ENCODE measurements at regions not wholly inside any gene's neighbourhood (a gene's known extent, or its start where the extent isn't known, plus 50 kb on each side); places are given as distances from the start of the nearest gene placed in this dataset.
"Not testable (repeated sequence)": the region's sequence is repeated elsewhere in the genome, so short reads cannot be mapped to it uniquely, and the experiment has no call there.

DNA sequence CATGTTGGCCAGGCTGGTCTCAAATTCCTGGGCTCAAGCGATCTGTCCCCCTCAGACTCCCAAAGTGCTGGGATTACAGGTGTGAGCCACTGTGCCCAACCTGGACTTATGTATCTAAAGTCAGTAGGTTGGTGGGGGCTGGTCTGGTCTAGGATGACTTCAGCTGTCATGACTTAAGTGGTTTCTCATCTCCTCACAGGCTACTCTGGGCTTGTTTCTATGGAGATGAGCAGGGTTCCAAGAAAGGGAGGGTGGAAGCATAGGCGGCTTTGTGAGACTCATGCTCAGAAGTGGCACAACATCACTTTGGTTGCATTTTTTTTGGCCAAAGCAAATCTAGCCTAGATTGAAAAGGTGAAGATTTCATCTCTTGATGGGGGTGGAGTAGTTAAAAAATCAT, 115.9 kb upstream of the IVNS1ABP start:
- Histone ChIP-seq H3K27me3 (ENCODE audit: control insufficient read depth, insufficient read depth, low read length) (no peaks in the 10 kb centered on the region), H3K36me3 (replicated peaks; ENCODE audit: control insufficient read depth, insufficient read depth, low read length) (no peaks in the 10 kb centered on the region), H3K4me3 (ENCODE audit: insufficient read depth, low read depth, low read length) (no peak overlapping the region)
- no peak for DNase-seq

DNA sequence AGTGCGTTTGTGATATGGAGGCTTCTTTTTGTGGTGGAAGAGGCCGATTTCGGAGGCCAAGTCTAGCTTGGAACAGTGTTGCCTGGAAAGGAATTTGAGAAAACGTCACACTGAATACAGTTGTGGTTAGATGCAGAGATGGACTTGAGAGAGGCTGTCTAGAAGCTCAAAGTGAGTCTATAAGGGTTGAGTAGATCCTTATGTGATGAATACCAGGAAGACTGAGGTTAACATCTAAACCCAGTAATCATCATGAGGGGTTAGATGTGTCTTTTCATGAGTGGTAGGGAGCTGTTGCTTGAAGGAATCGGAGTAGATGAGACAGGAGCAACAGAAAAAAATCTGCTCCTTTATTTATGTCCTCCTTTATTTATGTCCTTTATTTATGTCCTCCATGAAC, 114.6 kb upstream of the IVNS1ABP start:
- no peak overlapping the region for H3K4me3 ChIP-seq (ENCODE audit: insufficient read depth, low read depth, low read length)

GRCh38 chr1:185429668-185430067, 112.6 kb upstream of the IVNS1ABP start:
- not testable (repeated sequence) for DNase-seq; H3K4me3 ChIP-seq (ENCODE audit: insufficient read depth, low read depth, low read length); H3K27me3 ChIP-seq (ENCODE audit: control insufficient read depth, insufficient read depth, low read length); H3K36me3 ChIP-seq (replicated peaks; ENCODE audit: control insufficient read depth, insufficient read depth, low read length)

More for the DNA sequence above, 114.6 kb upstream of the IVNS1ABP start:
- H3K27me3 ChIP-seq (ENCODE audit: control insufficient read depth, insufficient read depth, low read length) = no peaks in the 10 kb centered on the region
- DNase-seq = no peak
- no peaks in the 10 kb centered on the region for H3K36me3 ChIP-seq (replicated peaks; ENCODE audit: control insufficient read depth, insufficient read depth, low read length)

- H3K4me3 ChIP-seq (ENCODE audit: insufficient read depth, low read depth, low read length) = no peak overlapping the region
- no peaks in the 10 kb centered on the region for H3K27me3 ChIP-seq (ENCODE audit: control insufficient read depth, insufficient read depth, low read length)
- H3K36me3 ChIP-seq (replicated peaks; ENCODE audit: control insufficient read depth, insufficient read depth, low read length) = no peaks in the 10 kb centered on the region
- DNase-seq = no peak
These were observed 110.7 kb upstream of the IVNS1ABP start for GRCh38 chr1:185427776-185428175.

DNA sequence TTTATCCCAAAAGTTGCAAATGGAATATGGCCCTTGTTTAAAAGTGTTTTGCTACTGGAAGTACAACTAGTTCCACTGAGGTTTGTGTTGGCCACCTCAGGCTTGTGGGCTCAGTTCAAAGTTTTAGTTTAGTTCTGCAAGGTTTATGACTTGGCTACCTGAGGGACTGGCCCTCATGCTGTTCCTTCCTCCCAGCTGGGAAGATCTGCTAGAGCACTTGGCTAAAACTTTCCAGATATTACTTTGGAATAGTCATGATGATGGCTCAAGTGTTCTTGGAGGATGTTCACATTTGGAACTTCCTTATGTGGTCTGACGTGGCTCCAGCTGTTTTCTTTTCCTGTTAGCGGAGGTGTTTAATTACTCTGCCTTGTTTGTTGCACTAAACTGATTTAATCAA, 110.2 kb upstream of the IVNS1ABP start:
- no peaks in the 10 kb centered on the region for H3K36me3 ChIP-seq (replicated peaks; ENCODE audit: control insufficient read depth, insufficient read depth, low read length)
- no peak for DNase-seq
- H3K4me3 ChIP-seq (ENCODE audit: insufficient read depth, low read depth, low read length) = no peak overlapping the region
- no peaks in the 10 kb centered on the region for H3K27me3 ChIP-seq (ENCODE audit: control insufficient read depth, insufficient read depth, low read length)

DNA sequence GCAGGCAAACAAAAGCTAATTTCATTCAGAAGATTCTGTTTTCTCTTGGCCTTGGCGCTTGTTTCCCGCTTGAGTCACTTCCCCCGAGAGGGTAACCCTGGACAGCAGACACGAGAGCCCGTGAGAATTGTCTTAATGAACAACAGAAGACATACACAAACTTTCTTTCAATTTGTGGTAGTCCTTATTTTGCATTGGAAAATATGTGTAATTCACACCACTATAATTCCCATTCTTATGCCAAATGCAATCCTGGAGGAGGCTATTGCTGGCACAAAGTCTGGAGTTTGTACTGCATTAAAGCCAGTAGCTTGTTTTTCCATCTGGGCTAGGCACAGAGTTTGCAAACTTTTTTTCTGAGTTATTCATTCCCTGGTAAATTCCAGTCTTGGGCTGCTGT, 109.8 kb upstream of the IVNS1ABP start:
- no peaks in the 10 kb centered on the region for H3K36me3 ChIP-seq (replicated peaks; ENCODE audit: control insufficient read depth, insufficient read depth, low read length)
- DNase-seq = no peak
- no peak overlapping the region for H3K4me3 ChIP-seq (ENCODE audit: insufficient read depth, low read depth, low read length)
- H3K27me3 ChIP-seq (ENCODE audit: control insufficient read depth, insufficient read depth, low read length) = no peaks in the 10 kb centered on the region

DNA sequence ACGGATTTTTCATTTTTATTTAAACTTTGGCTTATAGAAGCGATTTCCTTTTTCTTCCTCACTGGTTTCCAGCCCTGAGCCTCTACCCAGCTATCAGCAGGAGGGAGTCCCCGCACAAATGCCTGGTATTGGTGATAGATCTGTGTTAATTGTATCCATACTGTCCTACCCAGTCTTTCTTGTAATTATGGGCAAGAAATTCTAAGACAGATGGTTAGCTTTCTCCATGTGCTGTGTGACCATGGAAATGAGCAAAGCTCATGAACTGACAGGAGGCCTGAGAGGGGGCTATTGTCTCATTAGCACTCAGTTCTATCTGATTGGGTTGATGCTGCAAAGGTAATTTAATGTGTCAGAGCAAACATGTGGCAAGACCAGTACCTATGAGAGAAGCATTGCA, 108.1 kb upstream of the IVNS1ABP start:
- Histone ChIP-seq H3K36me3 (replicated peaks; ENCODE audit: control insufficient read depth, insufficient read depth, low read length) (no peaks in the 10 kb centered on the region), H3K27me3 (ENCODE audit: control insufficient read depth, insufficient read depth, low read length) (no peaks in the 10 kb centered on the region), H3K4me3 (ENCODE audit: insufficient read depth, low read depth, low read length) (no peak overlapping the region)
- no peak for DNase-seq

GRCh38 chr1:185421485-185422107, 104.6 kb upstream of the IVNS1ABP start:
- DNase-seq = no peak
- H3K36me3 ChIP-seq (replicated peaks; ENCODE audit: control insufficient read depth, insufficient read depth, low read length) = no peaks in the 10 kb centered on the region
- H3K4me3 ChIP-seq (ENCODE audit: insufficient read depth, low read depth, low read length) = no peak overlapping the region
- no peaks in the 10 kb centered on the region for H3K27me3 ChIP-seq (ENCODE audit: control insufficient read depth, insufficient read depth, low read length)

DNA sequence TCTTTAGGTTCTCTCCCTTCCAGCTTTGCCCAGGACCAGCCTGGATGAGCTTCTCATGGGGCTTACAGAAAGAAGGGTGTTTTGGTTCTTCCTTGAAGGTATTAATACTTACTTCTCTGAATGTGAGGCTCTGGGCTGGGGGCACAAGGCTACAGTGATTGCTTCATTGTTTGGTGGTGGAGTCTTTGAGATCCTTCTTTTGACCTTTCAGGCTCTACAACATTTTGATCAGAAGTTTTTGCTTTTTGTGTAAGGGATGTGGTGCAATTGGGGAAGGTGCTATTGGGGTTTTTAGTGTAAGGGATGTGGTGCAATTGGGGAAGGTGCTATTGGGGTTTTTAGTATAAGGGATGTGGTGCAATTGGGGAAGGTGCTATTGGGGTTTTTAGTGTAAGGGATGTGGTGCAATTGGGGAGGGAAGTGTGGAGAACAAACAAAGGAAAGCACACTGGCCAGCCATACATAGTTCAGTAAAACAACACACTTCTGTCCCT, 103.6 kb upstream of the IVNS1ABP start:
- Histone ChIP-seq H3K36me3 (replicated peaks; ENCODE audit: control insufficient read depth, insufficient read depth, low read length) (no peaks in the 10 kb centered on the region), H3K27me3 (ENCODE audit: control insufficient read depth, insufficient read depth, low read length) (no peaks in the 10 kb centered on the region), H3K4me3 (ENCODE audit: insufficient read depth, low read depth, low read length) (no peak overlapping the region)
- DNase-seq = no peak

- Histone ChIP-seq H3K27me3 (ENCODE audit: control insufficient read depth, insufficient read depth, low read length) (no peaks in the 10 kb centered on the region), H3K36me3 (replicated peaks; ENCODE audit: control insufficient read depth, insufficient read depth, low read length) (no peaks in the 10 kb centered on the region), H3K4me3 (ENCODE audit: insufficient read depth, low read depth, low read length) (no peak overlapping the region)
- no peak for DNase-seq
These were observed 102.7 kb upstream of the IVNS1ABP start for GRCh38 chr1:185419718-185420117.

- no peak overlapping the region for H3K4me3 ChIP-seq (ENCODE audit: insufficient read depth, low read depth, low read length)
- no peak for DNase-seq
- no peaks in the 10 kb centered on the region for H3K36me3 ChIP-seq (replicated peaks; ENCODE audit: control insufficient read depth, insufficient read depth, low read length)
These were observed 101.4 kb upstream of the IVNS1ABP start for GRCh38 chr1:185418472-185418871.

DNA sequence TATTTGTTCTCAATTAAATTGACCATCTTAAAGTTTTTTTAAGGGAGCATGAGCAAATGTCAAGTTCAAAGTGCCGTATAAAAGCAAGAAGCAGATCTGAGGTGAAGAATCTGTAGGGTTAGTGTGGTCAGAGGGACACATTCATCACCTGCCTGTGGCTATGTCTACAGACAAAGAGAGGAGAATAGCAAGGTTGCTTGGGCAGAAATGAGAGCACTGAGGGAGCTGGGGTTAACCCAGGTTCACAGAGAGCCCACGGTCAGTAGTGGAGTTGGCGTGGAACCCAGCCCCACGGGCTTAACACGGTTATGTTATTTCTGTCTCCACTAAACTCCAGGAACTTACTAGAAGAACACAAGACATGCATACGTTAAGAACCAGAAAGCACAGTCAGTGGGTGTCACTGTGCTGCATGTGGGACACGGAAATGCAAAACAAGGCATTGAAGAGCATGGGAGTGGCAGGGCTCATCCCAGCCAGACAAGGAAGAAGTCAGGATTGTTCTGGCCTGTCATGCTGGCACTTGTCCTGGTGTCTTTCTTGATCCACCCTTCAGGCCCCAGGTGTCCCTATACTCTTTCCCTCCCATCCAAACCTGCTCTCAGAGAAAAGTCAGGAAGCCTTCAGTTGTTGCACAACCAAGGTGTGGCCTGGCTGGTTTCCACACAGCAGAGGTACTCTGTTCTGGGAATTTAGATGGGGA, 95.5 kb upstream of the IVNS1ABP start:
- DNase-seq = no peak
- H3K27me3 ChIP-seq (ENCODE audit: control insufficient read depth, insufficient read depth, low read length) = no peaks in the 10 kb centered on the region
- H3K36me3 ChIP-seq (replicated peaks; ENCODE audit: control insufficient read depth, insufficient read depth, low read length) = no peaks in the 10 kb centered on the region
- no peak overlapping the region for H3K4me3 ChIP-seq (ENCODE audit: insufficient read depth, low read depth, low read length)

More at GRCh38 chr1:185418472-185418871, 101.4 kb upstream of the IVNS1ABP start:
- H3K27me3 ChIP-seq (ENCODE audit: control insufficient read depth, insufficient read depth, low read length) = no peaks in the 10 kb centered on the region

GRCh38 chr1:185409763-185410528, 92.9 kb upstream of the IVNS1ABP start:
- DNase-seq = no peak
- Histone ChIP-seq H3K4me3 (ENCODE audit: insufficient read depth, low read depth, low read length) (no peak overlapping the region), H3K27me3 (ENCODE audit: control insufficient read depth, insufficient read depth, low read length) (no peaks in the 10 kb centered on the region), H3K36me3 (replicated peaks; ENCODE audit: control insufficient read depth, insufficient read depth, low read length) (no peaks in the 10 kb centered on the region)

- H3K36me3 ChIP-seq (replicated peaks; ENCODE audit: control insufficient read depth, insufficient read depth, low read length) = no peaks in the 10 kb centered on the region
- DNase-seq = no peak
These were observed 92.3 kb upstream of the IVNS1ABP start for GRCh38 chr1:185409345-185409744.

More at GRCh38 chr1:185409345-185409744, 92.3 kb upstream of the IVNS1ABP start:
- Histone ChIP-seq H3K4me3 (ENCODE audit: insufficient read depth, low read depth, low read length) (no peak overlapping the region), H3K27me3 (ENCODE audit: control insufficient read depth, insufficient read depth, low read length) (no peaks in the 10 kb centered on the region; the same call in 1 of the 2 replicates)
